Inflammatory macrophage treated with lipopolysaccharide for 4 hours (primary cell): ENCODE measurements at regions not wholly inside any gene's neighbourhood (a gene's known extent, or its start where the extent isn't known, plus 50 kb on each side); places are given as distances from the start of the nearest gene placed in this dataset.

Source experiments
- DNase-seq: peaks from one replicate; pipeline ENCODE4 v3.0.0-alpha.2; 2020

- DNase-seq: no peak
Measured at GRCh38 chr6:126419901-126420300, 80.0 kb downstream of the CENPW start.

GRCh38 chr6:126422912-126423311 is 83.0 kb downstream of the CENPW start:
- no peak for DNase-seq

- DNase-seq: no peak
Measured at GRCh38 chr6:126427713-126428112, 87.8 kb downstream of the CENPW start.

GRCh38 chr6:126429866-126430265 is 90.0 kb downstream of the CENPW start:
- no peak for DNase-seq

GRCh38 chr6:126432564-126432963 is 92.6 kb downstream of the CENPW start:
- no peak for DNase-seq

- DNase-seq: no peak
Measured at GRCh38 chr6:126433927-126434326, 94.0 kb downstream of the CENPW start.

- DNase-seq: no peak
Measured at GRCh38 chr6:126437205-126437604, 97.3 kb downstream of the CENPW start.

GRCh38 chr6:126439040-126439439 is 99.1 kb downstream of the CENPW start:
- DNase-seq: no peak

GRCh38 chr6:126440923-126441322 is 101.0 kb downstream of the CENPW start:
- DNase-seq: no peak

GRCh38 chr6:126444659-126445273 is 104.9 kb downstream of the CENPW start:
- DNase-seq: no peak

GRCh38 chr6:126446248-126446647 is 106.3 kb downstream of the CENPW start:
- no peak for DNase-seq

- DNase-seq: no peak
Measured at GRCh38 chr6:126447367-126447766, 107.5 kb downstream of the CENPW start.

- DNase-seq: peak; percentile 2
Measured at GRCh38 chr6:126461045-126461444, 121.1 kb downstream of the CENPW start.

- no peak for DNase-seq
Measured at GRCh38 chr6:126464245-126464644, 124.3 kb downstream of the CENPW start.

GRCh38 chr6:126475449-126475848 is 135.5 kb downstream of the CENPW start:
- DNase-seq: no peak

GRCh38 chr6:126477678-126478077 is 137.8 kb downstream of the CENPW start:
- DNase-seq: no peak

GRCh38 chr6:126480268-126480667 is 140.4 kb downstream of the CENPW start:
- DNase-seq: no peak

- DNase-seq: no peak
Measured at GRCh38 chr6:126481319-126481718, 141.4 kb downstream of the CENPW start.

- no peak for DNase-seq
Measured at GRCh38 chr6:126504792-126505191, 164.9 kb downstream of the CENPW start.

- no peak for DNase-seq
Measured at GRCh38 chr6:126513198-126513597, 173.3 kb downstream of the CENPW start.

GRCh38 chr6:126516411-126516810 is 176.5 kb downstream of the CENPW start:
- DNase-seq: no peak

GRCh38 chr6:126524811-126525326 is 185.0 kb downstream of the CENPW start:
- DNase-seq: no peak

- DNase-seq: no peak
Measured at GRCh38 chr6:126526547-126526946, 186.6 kb downstream of the CENPW start.

- DNase-seq: no peak
Measured at GRCh38 chr6:126526996-126527606, 187.2 kb downstream of the CENPW start.
